WTC11 (cell line): ENCODE measurements at regions not wholly inside any gene's neighbourhood (a gene's known extent, or its start where the extent isn't known, plus 50 kb on each side); places are given as distances from the start of the nearest gene placed in this dataset.

ENCODE experiments used
- ATAC-seq: fragments of 200-7000 bp; cut with Tn5 transposase; 2 replicates; pipeline ENCODE4 v1.10.0; 2021; ENCODE audit warnings: mild to moderate bottlenecking, moderate library complexity
- CTCF ChIA-PET: fragments of 300-600 bp; sonication (Branson Sonifier 250); formaldehyde crosslinking; loops from one replicate; lab custom pipeline; 2021; ENCODE audit warnings: antibody characterized with exemption; lab: Charles Lee
- POLR2A ChIA-PET: fragments of 350-600 bp; sonication (Branson Sonifier 250); formaldehyde crosslinking; loops from one replicate; lab custom pipeline; 2021; ENCODE audit warnings: antibody characterized with exemption; lab: Charles Lee
- DNase-seq: peaks from one replicate; pipeline ENCODE4 v3.0.0; 2021; ENCODE audit warnings: low spot score
- H3K27ac Mint-ChIP-seq: 2 replicates; pipeline ENCODE4 v1.8.0; 2021; ENCODE audit warnings: mixed read lengths
- H3K27me3 Mint-ChIP-seq: 2 replicates; pipeline ENCODE4 v1.8.0; 2021; ENCODE audit warnings: low read depth, mild to moderate bottlenecking, moderate library complexity, mixed read lengths
- H3K36me3 Mint-ChIP-seq: 2 replicates; pipeline ENCODE4 v1.8.0; 2021; ENCODE audit warnings: mixed read lengths
- H3K4me1 Mint-ChIP-seq: 2 replicates; pipeline ENCODE4 v1.8.0; 2022; ENCODE audit warnings: mixed read lengths
- H3K4me3 Mint-ChIP-seq: 2 replicates; pipeline ENCODE4 v1.8.0; 2021; ENCODE audit warnings: mild to moderate bottlenecking, moderate library complexity, mixed read lengths
- H3K9me3 Mint-ChIP-seq: 2 replicates; pipeline ENCODE4 v1.8.0; 2021; ENCODE audit warnings: mixed read lengths
- AR ChIP-seq: fragments of 250-450 bp; sonication (Bioruptor Pico); IDR thresholded peaks from 2 replicates; pipeline ENCODE4 v1.9.0; 2021; ENCODE audit warnings: mild to moderate bottlenecking
- E2F1 ChIP-seq: sonication (generic); formaldehyde crosslinking; IDR thresholded peaks from 2 replicates; pipeline ENCODE4 v1.8.0; 2022; ENCODE audit warnings: mild to moderate bottlenecking, missing genetic modification reagents
- ELF4 ChIP-seq: sonication (generic); formaldehyde crosslinking; IDR thresholded peaks from 2 replicates; pipeline ENCODE4 v1.8.1; 2022; ENCODE audit warnings: low read depth, mild to moderate bottlenecking, moderate library complexity, missing genetic modification reagents
- EMX1 ChIP-seq: fragments of 250-450 bp; sonication (Bioruptor Pico); IDR thresholded peaks from 2 replicates; pipeline ENCODE4 v1.8.0; 2021; ENCODE audit warnings: mild to moderate bottlenecking
- ESRRA ChIP-seq: sonication (generic); formaldehyde crosslinking; IDR thresholded peaks from 2 replicates; pipeline ENCODE4 v1.8.1; 2022; ENCODE audit warnings: mild to moderate bottlenecking, missing genetic modification reagents, borderline replicate concordance
- ETV6 ChIP-seq: sonication (generic); formaldehyde crosslinking; IDR thresholded peaks from 2 replicates; pipeline ENCODE4 v1.8.1; 2022; ENCODE audit warnings: mild to moderate bottlenecking, missing genetic modification reagents
- FOXK1 ChIP-seq: sonication (generic); formaldehyde crosslinking; IDR thresholded peaks from 2 replicates; pipeline ENCODE4 v1.8.0; 2022; ENCODE audit warnings: mild to moderate bottlenecking, moderate library complexity, missing genetic modification reagents
- FOXP1 ChIP-seq: sonication (generic); formaldehyde crosslinking; IDR thresholded peaks from 2 replicates; pipeline ENCODE4 v1.8.0; 2022; ENCODE audit warnings: missing genetic modification reagents, mild to moderate bottlenecking, moderate library complexity, borderline replicate concordance
- HMGA2 ChIP-seq: fragments of 250-450 bp; sonication (Bioruptor Pico); IDR thresholded peaks from 2 replicates; pipeline ENCODE4 v1.4.0; 2021; ENCODE audit warnings: mild to moderate bottlenecking, moderate library complexity
- NFYB ChIP-seq: sonication (generic); formaldehyde crosslinking; conservative IDR thresholded peaks from 2 replicates; pipeline ENCODE4 v1.8.0; 2022; ENCODE audit warnings: low read depth, missing genetic modification reagents
- NR1H2 ChIP-seq: sonication (generic); formaldehyde crosslinking; IDR thresholded peaks from 2 replicates; pipeline ENCODE4 v1.9.0; 2021; ENCODE audit warnings: mild to moderate bottlenecking, moderate library complexity, missing genetic modification reagents
- NR2C2 ChIP-seq: sonication (generic); formaldehyde crosslinking; IDR thresholded peaks from 2 replicates; pipeline ENCODE4 v1.8.0; 2022; ENCODE audit warnings: mild to moderate bottlenecking, missing genetic modification reagents
- OVOL2 ChIP-seq: fragments of 250-450 bp; sonication (Bioruptor Pico); IDR thresholded peaks from 2 replicates; pipeline ENCODE4 v1.9.0; 2021; ENCODE audit warnings: mild to moderate bottlenecking, borderline replicate concordance
- SMAD3 ChIP-seq: sonication (generic); formaldehyde crosslinking; IDR thresholded peaks from 2 replicates; pipeline ENCODE4 v1.8.0; 2022; ENCODE audit warnings: missing genetic modification reagents, mild to moderate bottlenecking, borderline replicate concordance
- SP1 ChIP-seq: sonication (generic); formaldehyde crosslinking; conservative IDR thresholded peaks from 2 replicates; pipeline ENCODE4 v1.8.1; 2022; ENCODE audit warnings: missing genetic modification reagents
- USF1 ChIP-seq: sonication (generic); formaldehyde crosslinking; IDR thresholded peaks from 2 replicates; pipeline ENCODE4 v1.8.0; 2022; ENCODE audit warnings: mild to moderate bottlenecking, missing genetic modification reagents
- ZNF219 ChIP-seq: sonication (generic); formaldehyde crosslinking; IDR thresholded peaks from 2 replicates; pipeline ENCODE4 v1.8.0; 2023; ENCODE audit warnings: missing genetic modification reagents, mild to moderate bottlenecking, borderline replicate concordance
- ZNF317 ChIP-seq: sonication (generic); formaldehyde crosslinking; IDR thresholded peaks from 2 replicates; pipeline ENCODE4 v1.8.1; 2023; ENCODE audit warnings: low read depth, mild to moderate bottlenecking, moderate library complexity, missing genetic modification reagents, borderline replicate concordance
- ZNF416 ChIP-seq: fragments of 250-450 bp; sonication (Bioruptor Pico); IDR thresholded peaks from 2 replicates; pipeline ENCODE4 v1.9.0; 2021; ENCODE audit warnings: mild to moderate bottlenecking, inconsistent platforms
- ZNF671 ChIP-seq: fragments of 250-450 bp; sonication (Bioruptor Pico); IDR thresholded peaks from 2 replicates; pipeline ENCODE4 v1.8.0; 2021; ENCODE audit warnings: mild to moderate bottlenecking
- ZSCAN18 ChIP-seq: fragments of 250-450 bp; sonication (Bioruptor Pico); IDR thresholded peaks from 2 replicates; pipeline ENCODE4 v2.1.2; 2022; ENCODE audit warnings: mild to moderate bottlenecking, moderate library complexity
- TF ChIP-seq, protein P1 (sequence below): sonication (generic); formaldehyde crosslinking; conservative IDR thresholded peaks from 2 replicates; pipeline ENCODE4 v1.8.1; 2023; ENCODE audit warnings: mild to moderate bottlenecking, low read depth, missing genetic modification reagents, moderate library complexity
- TF ChIP-seq, protein P2 (sequence below): sonication (generic); formaldehyde crosslinking; conservative IDR thresholded peaks from 2 replicates; pipeline ENCODE4 v1.8.1; 2022; ENCODE audit warnings: mild to moderate bottlenecking, missing genetic modification reagents

- TF ChIP-seq NR2C2 (CRISPR knock-in tag) (no peak), FOXK1 (CRISPR knock-in tag) (no peak), OVOL2 (CRISPR knock-in tag) (no peak), ELF4 (CRISPR knock-in tag) (no peak), ZNF416 (CRISPR knock-in tag) (no peak), ZNF219 (no peak), E2F1 (CRISPR knock-in tag) (no peak), ZNF317 (CRISPR knock-in tag) (no peak), AR (CRISPR knock-in tag) (no peak), NR1H2 (no peak), ZSCAN18 (no peak)
These were observed 2191.0 kb upstream of the ACO1 start (continued) for GRCh38 chr9:30193421-30193820.

GRCh38 chr9:30196941-30197340 lies 2187.5 kb upstream of the ACO1 start:
- Mint-ChIP-seq H3K27me3 (no peaks in the 10 kb centered on the region; the same call in 1 of the 2 replicates), H3K4me3 (no peak overlapping the region), H3K36me3 (peaks cover 16% of the 10 kb centered on the region), H3K4me1 (no peaks in the 10 kb centered on the region), H3K27ac (no peak overlapping the region), H3K9me3 (peaks cover 18% of the 10 kb centered on the region)
- ChIA-PET POLR2A (no interaction called here), CTCF (no interaction called here)
- TF ChIP-seq SMAD3 (no peak), FOXP1 (no peak), SP1 (CRISPR knock-in tag) (no peak), ZNF671 (CRISPR knock-in tag) (no peak), EMX1 (CRISPR knock-in tag) (no peak), ETV6 (no peak), ESRRA (CRISPR knock-in tag) (no peak), NFYB (CRISPR knock-in tag) (no peak), USF1 (CRISPR knock-in tag) (no peak), ZNF219 (no peak), OVOL2 (CRISPR knock-in tag) (no peak), HMGA2 (CRISPR knock-in tag) (no peak), ZNF317 (CRISPR knock-in tag) (no peak)
- TF ChIP-seq, protein P1, sequence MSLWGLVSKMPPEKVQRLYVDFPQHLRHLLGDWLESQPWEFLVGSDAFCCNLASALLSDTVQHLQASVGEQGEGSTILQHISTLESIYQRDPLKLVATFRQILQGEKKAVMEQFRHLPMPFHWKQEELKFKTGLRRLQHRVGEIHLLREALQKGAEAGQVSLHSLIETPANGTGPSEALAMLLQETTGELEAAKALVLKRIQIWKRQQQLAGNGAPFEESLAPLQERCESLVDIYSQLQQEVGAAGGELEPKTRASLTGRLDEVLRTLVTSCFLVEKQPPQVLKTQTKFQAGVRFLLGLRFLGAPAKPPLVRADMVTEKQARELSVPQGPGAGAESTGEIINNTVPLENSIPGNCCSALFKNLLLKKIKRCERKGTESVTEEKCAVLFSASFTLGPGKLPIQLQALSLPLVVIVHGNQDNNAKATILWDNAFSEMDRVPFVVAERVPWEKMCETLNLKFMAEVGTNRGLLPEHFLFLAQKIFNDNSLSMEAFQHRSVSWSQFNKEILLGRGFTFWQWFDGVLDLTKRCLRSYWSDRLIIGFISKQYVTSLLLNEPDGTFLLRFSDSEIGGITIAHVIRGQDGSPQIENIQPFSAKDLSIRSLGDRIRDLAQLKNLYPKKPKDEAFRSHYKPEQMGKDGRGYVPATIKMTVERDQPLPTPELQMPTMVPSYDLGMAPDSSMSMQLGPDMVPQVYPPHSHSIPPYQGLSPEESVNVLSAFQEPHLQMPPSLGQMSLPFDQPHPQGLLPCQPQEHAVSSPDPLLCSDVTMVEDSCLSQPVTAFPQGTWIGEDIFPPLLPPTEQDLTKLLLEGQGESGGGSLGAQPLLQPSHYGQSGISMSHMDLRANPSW (CRISPR knock-in tag) = no peak
- TF ChIP-seq, protein P2, sequence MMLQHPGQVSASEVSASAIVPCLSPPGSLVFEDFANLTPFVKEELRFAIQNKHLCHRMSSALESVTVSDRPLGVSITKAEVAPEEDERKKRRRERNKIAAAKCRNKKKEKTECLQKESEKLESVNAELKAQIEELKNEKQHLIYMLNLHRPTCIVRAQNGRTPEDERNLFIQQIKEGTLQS = no peak
- ATAC-seq (no peak), DNase-seq (no peak)
